H54 (cell line): ENCODE measurements at regions not wholly inside any gene's neighbourhood (a gene's known extent, or its start where the extent isn't known, plus 50 kb on each side); places are given as distances from the start of the nearest gene placed in this dataset.

Experiments used
- DNase-seq: peaks from one replicate; pipeline ENCODE4 v3.0.0; 2011; ENCODE audit warnings: low spot score, mixed read lengths; ENCODE audit not compliant: insufficient read length
- FAIRE-seq: peaks from 3 replicates; lab custom pipeline; 2011; peaks lifted over from hg19 to GRCh38; lab: Jason Lieb, UNC
- POLR2A ChIP-seq: IDR thresholded peaks from 2 replicates; pipeline ENCODE4 v1.6.1; 2011; ENCODE audit warnings: low read depth, mild to moderate bottlenecking, low read length

DNA sequence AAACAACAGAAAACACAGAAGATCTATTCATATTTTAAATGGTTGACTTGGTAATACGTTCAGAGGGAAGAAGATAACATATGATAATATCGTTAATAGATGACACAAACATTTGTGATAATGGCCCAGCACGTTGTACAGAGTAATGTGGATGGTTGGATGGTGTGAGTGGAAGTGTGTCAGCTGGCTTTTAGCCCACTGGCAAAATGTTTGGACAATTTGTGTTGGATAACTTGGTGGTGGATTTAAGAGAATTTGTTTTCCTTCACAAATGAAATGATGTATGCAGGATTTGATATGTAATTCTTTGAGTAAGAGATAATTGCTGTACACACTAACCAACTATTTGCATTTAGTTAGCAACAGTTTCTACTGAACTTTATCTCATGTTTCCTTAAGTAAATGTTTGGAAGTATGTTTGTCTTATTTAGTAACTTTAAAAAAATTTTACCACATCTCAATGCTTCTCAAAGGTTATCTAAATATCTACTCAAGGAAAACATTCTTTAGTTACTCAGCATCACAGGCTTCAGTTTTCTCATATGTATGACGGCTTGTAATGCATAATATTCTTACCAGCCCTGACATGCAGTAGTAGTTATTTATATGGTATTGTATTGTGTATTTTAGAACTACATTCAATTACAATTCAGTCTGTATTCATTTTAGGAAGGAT, 328.5 kb upstream of the GOLIM4 start:
- TF ChIP-seq POLR2A = no peak

GRCh38 chr3:168422843-168423242, 327.1 kb upstream of the GOLIM4 start:
- DNase-seq (no peak), FAIRE-seq (no peak)
- no peak for TF ChIP-seq POLR2A

More for the DNA sequence above, 328.5 kb upstream of the GOLIM4 start:
- no peak for FAIRE-seq
- DNase-seq = no peak

DNA sequence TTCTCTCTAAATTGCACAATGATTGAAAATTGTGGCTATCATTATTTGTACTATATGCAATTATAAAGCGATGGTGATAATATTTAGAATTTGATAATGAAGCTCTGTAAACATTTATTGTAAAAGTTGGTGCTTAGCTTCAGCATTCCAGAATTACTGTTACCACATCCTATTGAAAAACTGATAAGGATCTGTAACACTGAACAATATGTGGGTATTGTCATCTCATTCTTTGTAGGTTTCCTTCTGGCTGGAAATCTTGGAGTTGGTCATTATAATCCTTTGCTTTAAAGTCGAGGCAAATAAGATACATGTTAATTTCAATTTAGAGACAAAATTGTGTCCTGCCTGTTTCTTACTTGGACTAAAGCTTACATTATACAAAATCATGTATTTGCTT, 323.4 kb upstream of the GOLIM4 start:
- no peak for TF ChIP-seq POLR2A
- DNase-seq (no peak), FAIRE-seq (no peak)

DNA sequence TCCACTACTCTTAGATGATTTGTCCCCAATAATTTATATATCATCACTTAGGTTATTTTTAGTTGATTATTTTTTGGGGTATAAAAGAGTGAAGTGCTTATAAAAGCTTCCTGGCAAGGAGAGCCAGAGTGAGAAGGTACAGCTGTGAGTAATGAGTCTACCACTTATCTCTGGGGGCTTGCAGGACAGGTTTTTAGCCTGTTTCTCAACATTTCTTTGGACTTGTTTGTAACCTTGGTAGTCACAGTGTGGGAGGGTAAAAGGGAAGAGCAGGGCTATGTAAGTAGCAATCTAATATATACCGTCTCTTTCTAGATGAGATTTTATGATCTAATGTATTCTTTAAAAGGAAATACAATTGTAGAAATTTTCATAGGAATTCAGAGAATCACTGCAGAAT, 321.3 kb upstream of the GOLIM4 start:
- DNase-seq (no peak), FAIRE-seq (no peak)
- no peak for TF ChIP-seq POLR2A

GRCh38 chr3:168416446-168416845, 320.7 kb upstream of the GOLIM4 start:
- no peak for FAIRE-seq

DNA sequence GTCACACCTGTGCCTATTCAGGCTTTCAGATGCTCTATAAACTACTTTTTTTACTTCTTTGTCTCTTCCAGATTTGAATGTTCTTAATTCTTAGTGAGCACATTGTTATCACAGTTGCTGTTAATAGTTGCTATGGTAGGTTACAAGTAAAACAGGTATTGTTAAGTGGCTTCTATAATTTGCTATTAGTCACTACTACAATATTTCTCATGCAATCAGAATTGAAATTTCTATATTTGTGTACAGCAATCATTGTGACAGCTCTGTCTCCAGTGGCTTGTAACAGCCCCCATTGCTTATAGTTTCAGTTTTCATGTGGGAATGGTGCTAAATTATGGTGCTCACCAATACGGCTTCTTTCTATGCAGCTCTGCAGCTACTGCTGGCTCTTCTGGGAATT, 318.4 kb upstream of the GOLIM4 start:
- FAIRE-seq = no peak
- no peak for DNase-seq

More at GRCh38 chr3:168416446-168416845, 320.7 kb upstream of the GOLIM4 start:
- no peak for TF ChIP-seq POLR2A
- no peak for DNase-seq

GRCh38 chr3:168407381-168407780, 311.7 kb upstream of the GOLIM4 start:
- no peak for TF ChIP-seq POLR2A
- no peak for DNase-seq
- FAIRE-seq = no peak

More for the DNA sequence above, 318.4 kb upstream of the GOLIM4 start:
- no peak for TF ChIP-seq POLR2A

DNA sequence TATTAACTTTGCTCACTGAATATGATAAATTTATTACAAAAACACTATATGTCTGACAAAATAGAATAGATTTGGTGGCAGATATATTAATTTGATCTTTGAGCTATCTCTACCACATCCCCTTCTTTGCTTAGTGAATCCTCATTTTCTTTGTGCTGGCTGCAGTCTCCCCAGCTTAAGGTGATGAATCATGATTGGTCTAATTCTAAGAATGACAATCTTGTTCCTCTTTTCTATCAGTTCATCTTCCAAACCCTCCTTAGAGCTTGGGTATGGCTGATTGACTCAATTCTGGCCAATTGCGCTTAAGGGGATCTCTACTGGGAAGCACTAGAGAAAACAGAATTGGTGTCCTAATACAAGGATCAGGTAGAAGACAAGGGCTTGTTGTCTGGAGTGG, 309.6 kb upstream of the GOLIM4 start:
- TF ChIP-seq POLR2A = no peak
- no peak for DNase-seq
- no peak for FAIRE-seq

DNA sequence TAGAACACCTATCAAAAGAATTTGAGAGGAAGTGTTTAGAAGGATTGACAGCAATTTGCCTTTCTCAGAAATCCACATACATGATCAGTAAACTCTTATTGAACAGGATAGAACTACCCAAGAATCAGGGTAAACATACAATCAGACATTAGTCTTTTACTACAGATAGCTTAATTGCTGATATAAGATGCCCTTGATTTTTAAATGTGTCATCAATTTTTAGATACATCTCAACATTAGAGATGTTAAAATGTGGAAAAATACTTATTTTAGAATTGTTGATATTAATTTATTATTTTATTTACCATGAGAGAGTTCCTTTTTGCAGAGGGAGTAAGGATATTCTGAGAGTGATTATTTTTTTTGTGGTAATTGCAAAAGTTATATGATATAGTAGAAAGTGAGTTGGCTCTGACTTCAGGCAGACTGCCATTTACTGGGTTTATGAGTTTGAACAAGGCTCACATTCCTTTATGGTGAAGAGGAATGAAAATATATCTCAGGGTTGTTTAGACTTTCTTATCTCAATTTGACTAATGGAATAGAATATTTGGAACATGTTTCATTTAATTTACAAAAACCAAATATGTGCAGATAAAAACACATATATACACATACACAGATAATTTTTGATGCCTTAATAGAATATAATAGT, 302.8 kb upstream of the GOLIM4 start:
- no peak for TF ChIP-seq POLR2A
- DNase-seq = no peak
- FAIRE-seq = no peak

- DNase-seq (no peak), FAIRE-seq (no peak)
- TF ChIP-seq POLR2A = no peak
Measured at GRCh38 chr3:168396861-168397260, 301.1 kb upstream of the GOLIM4 start.

DNA sequence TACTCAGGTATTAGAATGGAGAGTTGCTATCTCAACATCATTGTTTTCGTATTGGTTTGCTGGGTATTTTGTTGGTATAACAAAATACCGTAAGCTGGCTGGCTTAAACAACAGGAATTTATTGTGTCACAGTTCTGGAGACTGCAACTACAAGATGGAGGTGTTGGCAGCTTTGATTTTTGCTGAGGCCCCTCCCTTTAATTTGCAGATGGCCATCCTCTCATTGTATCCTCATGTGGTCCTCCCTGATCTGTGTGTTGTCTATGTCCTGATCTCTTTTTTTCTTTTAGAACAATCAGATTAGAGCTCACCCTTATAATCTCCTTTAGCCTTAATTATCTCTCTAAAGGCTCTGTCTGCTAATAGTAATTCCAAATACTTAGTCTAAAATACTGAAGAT, 299.8 kb upstream of the GOLIM4 start:
- no peak for TF ChIP-seq POLR2A
- DNase-seq = no peak
- FAIRE-seq = no peak

DNA sequence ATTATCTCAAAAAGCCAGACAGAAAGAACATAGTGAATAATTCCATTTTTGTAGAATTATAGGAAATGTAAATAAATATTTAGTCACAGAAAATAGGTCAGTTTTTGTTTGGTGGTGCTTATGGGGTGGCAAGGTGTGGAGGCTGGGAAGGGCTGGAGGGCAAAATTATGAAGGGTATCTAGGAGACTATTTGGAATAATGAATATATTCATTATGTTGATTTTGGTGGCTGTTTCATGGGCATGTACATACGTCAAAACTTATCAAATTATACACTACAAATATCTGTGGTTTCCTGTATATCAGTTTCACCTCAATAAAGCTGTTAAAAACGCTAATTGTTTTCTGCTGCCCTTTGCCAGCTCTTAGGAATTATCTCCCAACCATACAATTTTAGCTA, 298.7 kb upstream of the GOLIM4 start:
- DNase-seq (no peak), FAIRE-seq (no peak)
- no peak for TF ChIP-seq POLR2A

GRCh38 chr3:168386301-168386700, 290.6 kb upstream of the GOLIM4 start:
- no peak for TF ChIP-seq POLR2A
- DNase-seq (no peak), FAIRE-seq (no peak)

DNA sequence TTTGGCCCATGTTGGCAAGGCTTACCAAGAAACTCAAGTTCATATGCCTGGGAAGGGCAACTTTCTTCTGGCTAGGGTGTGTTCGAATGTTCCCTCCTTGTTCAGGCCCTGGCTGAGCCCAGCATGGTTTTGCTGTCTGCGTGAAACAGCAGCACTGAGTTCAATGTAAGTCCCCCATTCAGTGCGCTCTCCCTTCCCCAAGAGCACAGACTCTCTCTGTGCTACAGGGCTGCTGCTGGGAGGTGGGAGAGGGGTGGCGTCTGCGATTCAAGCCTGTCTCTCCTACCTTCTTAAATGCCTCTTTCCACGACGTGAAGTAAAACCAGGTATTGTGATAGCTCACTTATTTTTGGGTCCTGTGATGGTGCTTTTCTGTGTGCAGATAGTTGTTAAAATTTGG, 289.3 kb upstream of the GOLIM4 start:
- DNase-seq = no peak
- FAIRE-seq = no peak
- TF ChIP-seq POLR2A = no peak

- FAIRE-seq (no peak), DNase-seq (no peak)
- no peak for TF ChIP-seq POLR2A
Measured at GRCh38 chr3:168383573-168383972, 287.8 kb upstream of the GOLIM4 start.
